Esophagus muscularis mucosa (tissue), 4 donors: ENCODE measurements at regions not wholly inside any gene's neighbourhood (a gene's known extent, or its start where the extent isn't known, plus 50 kb on each side); places are given as distances from the start of the nearest gene placed in this dataset.

ENCODE experiments used
- DNase-seq: peaks from one replicate; pipeline ENCODE4 v3.0.0-alpha.2; 2017; ENCODE audit errors: extremely low spot score
- H3K27ac ChIP-seq, 4 donors: fragments of 200-600 bp; sonication (generic); replicated peaks in 1 of 4; 1 replicate in 3 of 4; 2 replicates in 1 of 4; pipeline ENCODE4 v1.5.1; 2016 to 2019; ENCODE audit warnings: mild to moderate bottlenecking in 1 of 4
- H3K27me3 ChIP-seq, 4 donors: fragments of 200-600 bp; sonication (generic); one replicate each; pipeline versions ENCODE4 v1.5.1 to v1.6.0; 2016 to 2019
- H3K36me3 ChIP-seq, 4 donors: fragments of 200-600 bp; sonication (generic); one replicate each; pipeline ENCODE4 v1.5.1; 2016 to 2019
- H3K4me1 ChIP-seq, 4 donors: fragments of 200-600 bp; sonication (generic); one replicate each; pipeline ENCODE4 v1.5.1; 2016 to 2019
- H3K4me3 ChIP-seq, 4 donors: fragments of 200-600 bp; sonication (generic); 1 replicate in 2 of 4; 2 replicates in 2 of 4; pipeline ENCODE4 v1.5.1; 2016 to 2019; ENCODE audit warnings: mild to moderate bottlenecking in 4 of 4, moderate library complexity in 1 of 4
- H3K9me3 ChIP-seq, 4 donors: fragments of 200-600 bp; sonication (generic); 1 replicate in 3 of 4; 2 replicates in 1 of 4; pipeline ENCODE4 v1.5.1; 2016 to 2019
- EP300 ChIP-seq: sonication (generic); formaldehyde crosslinking; IDR thresholded peaks from one replicate; pipeline ENCODE4 v1.6.1; 2017; ENCODE audit warnings: antibody characterized with exemption
- POLR2A ChIP-seq: fragments of 450-650 bp; IDR thresholded peaks from one replicate; pipeline ENCODE4 v1.6.1; 2017; ENCODE audit warnings: antibody characterized with exemption, moderate library complexity, mild to moderate bottlenecking, low read depth
- POLR2AphosphoS5 ChIP-seq, 2 donors: sonication (generic); formaldehyde crosslinking; IDR thresholded peaks; one replicate each; pipeline ENCODE4 v1.6.1; 2017; ENCODE audit warnings: antibody characterized with exemption in 2 of 2
- WGBS: methylation state at CpG from one replicate; pipeline ENCODE4 v1.1.5; 2018; 5-methylcytosine and 5-hydroxymethylcytosine counted together
- intact Hi-C: fragments of 100-400 bp; cut with DNase I; formaldehyde crosslinking; loops from one replicate; pipeline ENCODE4 v1.15.1; 2023
- TF ChIP-seq, protein P1 (sequence below), 3 experiments: fragments of 200-600 bp in 2 of 3; fragments of 450-650 bp in 1 of 3; sonication (generic) in 2 of 3; IDR thresholded peaks; one replicate each; pipeline ENCODE4 v1.5.1; 2017 to 2019; ENCODE audit warnings: antibody characterized with exemption in 3 of 3, mild to moderate bottlenecking in 2 of 3, moderate library complexity in 1 of 3

- TF ChIP-seq, protein P1, sequence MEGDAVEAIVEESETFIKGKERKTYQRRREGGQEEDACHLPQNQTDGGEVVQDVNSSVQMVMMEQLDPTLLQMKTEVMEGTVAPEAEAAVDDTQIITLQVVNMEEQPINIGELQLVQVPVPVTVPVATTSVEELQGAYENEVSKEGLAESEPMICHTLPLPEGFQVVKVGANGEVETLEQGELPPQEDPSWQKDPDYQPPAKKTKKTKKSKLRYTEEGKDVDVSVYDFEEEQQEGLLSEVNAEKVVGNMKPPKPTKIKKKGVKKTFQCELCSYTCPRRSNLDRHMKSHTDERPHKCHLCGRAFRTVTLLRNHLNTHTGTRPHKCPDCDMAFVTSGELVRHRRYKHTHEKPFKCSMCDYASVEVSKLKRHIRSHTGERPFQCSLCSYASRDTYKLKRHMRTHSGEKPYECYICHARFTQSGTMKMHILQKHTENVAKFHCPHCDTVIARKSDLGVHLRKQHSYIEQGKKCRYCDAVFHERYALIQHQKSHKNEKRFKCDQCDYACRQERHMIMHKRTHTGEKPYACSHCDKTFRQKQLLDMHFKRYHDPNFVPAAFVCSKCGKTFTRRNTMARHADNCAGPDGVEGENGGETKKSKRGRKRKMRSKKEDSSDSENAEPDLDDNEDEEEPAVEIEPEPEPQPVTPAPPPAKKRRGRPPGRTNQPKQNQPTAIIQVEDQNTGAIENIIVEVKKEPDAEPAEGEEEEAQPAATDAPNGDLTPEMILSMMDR (IDR thresholded peaks at IDR 0.05), result no peak
- Histone ChIP-seq H3K9me3 (no peaks in the 10 kb centered on the region), H3K27ac (no peak overlapping the region), H3K36me3 (no peaks in the 10 kb centered on the region), H3K27me3 (no peaks in the 10 kb centered on the region), H3K4me3 (no peak overlapping the region), H3K4me1 (no peaks in the 10 kb centered on the region)
- DNase-seq, result no peak
- intact Hi-C loops, result no loop called here
- 54% methylated on average over 2 of the region's 2 CpGs for WGBS
These were observed 356.4 kb downstream of the MFSD1 start for GRCh38 chr3:159158213-159158612.

DNA sequence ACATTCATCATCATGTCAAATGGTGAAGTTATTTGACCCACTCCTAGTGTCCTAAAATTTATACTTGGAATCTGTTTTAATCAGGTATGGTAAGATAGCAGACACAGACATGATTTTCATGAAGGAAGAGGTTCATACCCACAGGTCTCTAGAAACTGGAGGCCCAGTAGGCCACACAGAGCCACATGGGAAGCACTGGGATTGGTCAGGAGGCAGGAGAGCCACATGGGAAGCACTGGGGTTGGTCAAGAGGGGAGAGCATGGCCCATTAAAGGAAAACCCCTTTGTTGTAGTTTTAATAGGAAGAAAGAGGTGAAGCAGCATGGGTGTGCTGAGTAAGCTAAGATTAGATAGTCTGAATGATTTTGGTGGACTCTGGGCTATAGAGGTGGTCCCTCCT lies 356.9 kb downstream of the MFSD1 start:
- no peaks in the 10 kb centered on the region for H3K27me3 ChIP-seq
- intact Hi-C loops, result no loop called here
- no peak for DNase-seq
- no peak overlapping the region for H3K4me3 ChIP-seq
- no peaks in the 10 kb centered on the region for H3K9me3 ChIP-seq
- no peaks in the 10 kb centered on the region for H3K4me1 ChIP-seq
- TF ChIP-seq POLR2AphosphoS5 (IDR thresholded peaks at IDR 0.05) (no peak), EP300 (no peak), POLR2A (no peak)
- TF ChIP-seq, protein P1 (IDR thresholded peaks at IDR 0.05), result no peak
- no peak overlapping the region for H3K27ac ChIP-seq
- H3K36me3 ChIP-seq, result no peaks in the 10 kb centered on the region

DNA sequence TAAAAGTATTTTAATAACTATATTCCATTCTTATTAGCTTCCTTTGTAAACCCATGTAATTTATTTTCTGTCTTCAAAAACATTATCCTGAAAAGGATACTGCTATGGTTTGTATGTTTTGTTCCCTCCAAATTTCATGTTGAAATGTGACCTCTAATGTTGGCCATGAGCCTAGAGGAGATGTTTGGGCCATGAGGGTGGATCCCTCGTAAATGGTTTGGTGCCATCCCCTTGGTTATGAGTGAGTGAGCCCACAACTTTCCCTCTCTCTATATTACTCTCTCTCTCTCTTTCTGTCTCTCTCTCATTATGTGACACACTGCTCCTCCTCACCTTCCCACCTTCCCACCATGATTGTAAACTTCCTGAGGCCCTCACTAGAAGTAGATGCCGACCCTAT lies 357.7 kb downstream of the MFSD1 start:
- no peak for DNase-seq
- 78% methylated on average over 2 of the region's 2 CpGs for WGBS

DNA sequence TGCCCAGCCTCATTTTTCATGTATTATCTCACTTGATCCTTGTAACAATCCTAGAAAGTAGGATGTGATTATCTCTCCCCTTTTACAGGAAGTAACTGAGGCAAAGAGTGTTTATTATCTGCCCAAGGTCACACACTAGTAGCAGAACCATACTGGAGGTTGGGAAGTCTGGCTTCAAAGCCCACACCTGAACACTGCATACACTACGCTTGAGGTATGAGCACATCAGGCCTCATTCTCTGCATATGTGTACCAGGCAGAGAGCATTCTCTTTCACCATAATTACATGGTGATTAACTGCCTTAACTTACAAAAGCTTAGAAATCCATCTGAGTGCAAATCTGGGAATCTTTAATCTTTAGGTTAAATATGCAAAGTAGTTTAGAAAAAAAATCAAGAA lies 361.8 kb downstream of the MFSD1 start:
- Histone ChIP-seq H3K9me3 (no peaks in the 10 kb centered on the region), H3K36me3 (no peaks in the 10 kb centered on the region), H3K4me3 (no peak overlapping the region), H3K27ac (no peak overlapping the region), H3K4me1 (peaks cover 0 to 11% (median 0%) of the 10 kb centered on the region in 4 donors), H3K27me3 (no peaks in the 10 kb centered on the region)
- 87% methylated on average over 1 of the region's 1 CpG for WGBS
- DNase-seq, result no peak
- intact Hi-C loops, result no loop called here
- TF ChIP-seq, protein P1 (IDR thresholded peaks at IDR 0.05), result no peak
- TF ChIP-seq EP300, result no peak
- TF ChIP-seq POLR2AphosphoS5 (IDR thresholded peaks at IDR 0.05), result no peak
- no peak for TF ChIP-seq POLR2A

More for the DNA sequence above, 357.7 kb downstream of the MFSD1 start:
- Histone ChIP-seq H3K9me3 (no peaks in the 10 kb centered on the region), H3K4me1 (no peaks in the 10 kb centered on the region), H3K27me3 (no peaks in the 10 kb centered on the region), H3K4me3 (no peak overlapping the region), H3K27ac (no peak overlapping the region), H3K36me3 (no peaks in the 10 kb centered on the region)
- intact Hi-C loops, result no loop called here
- TF ChIP-seq EP300, result no peak
- no peak for TF ChIP-seq POLR2A
- no peak for TF ChIP-seq POLR2AphosphoS5 (IDR thresholded peaks at IDR 0.05)
- TF ChIP-seq, protein P1 (IDR thresholded peaks at IDR 0.05), result no peak

- Histone ChIP-seq H3K4me1 (peaks cover 0 to 15% (median 0%) of the 10 kb centered on the region in 4 donors), H3K27me3 (no peaks in the 10 kb centered on the region), H3K4me3 (no peak overlapping the region), H3K9me3 (no peaks in the 10 kb centered on the region), H3K27ac (no peak overlapping the region), H3K36me3 (no peaks in the 10 kb centered on the region)
- intact Hi-C loops, result no loop called here
- DNase-seq, result no peak
- WGBS, result 50% methylated on average over 3 of the region's 3 CpGs
- TF ChIP-seq, protein P1 (IDR thresholded peaks at IDR 0.05), result no peak
- TF ChIP-seq POLR2A (no peak), POLR2AphosphoS5 (IDR thresholded peaks at IDR 0.05) (no peak), EP300 (no peak)
These were observed 364.1 kb downstream of the MFSD1 start for GRCh38 chr3:159165961-159166360.
